ENCODE measurements at regions not wholly inside any gene's neighbourhood (a gene's known extent, or its start where the extent isn't known, plus 50 kb on each side); places are given as distances from the start of the nearest gene placed in this dataset.

- TF ChIP-seq ZNF462 (CRISPR knock-in tag; IDR thresholded peaks at IDR 0.05), result no peak
Measured at GRCh38 chr12:73072214-73072613, 800.0 kb downstream of the TRHDE start (continued).

- Mint-ChIP-seq H3K4me1 (no peaks in the 10 kb centered on the region; the same call in 2 of the 3 replicates), H3K9me3 (peaks cover 10% of the 10 kb centered on the region), H3K27me3 (ENCODE audit: insufficient read depth, low read depth, poor library complexity) (peaks cover 4% of the 10 kb centered on the region), H3K36me3 (ENCODE audit: low read depth) (peaks cover 17% of the 10 kb centered on the region; the same call in 2 of the 3 replicates), H3K4me3 (no peak overlapping the region), H3K27ac (no peak overlapping the region)
- H2AFZ ChIP-seq, result no peak overlapping the region
- no peaks in the 10 kb centered on the region for H3K36me3 ChIP-seq (ENCODE audit: insufficient read depth)
- no peaks in the 10 kb centered on the region for H3K4me1 ChIP-seq (ENCODE audit: insufficient read depth)
- H4K20me1 ChIP-seq (replicated peaks; ENCODE audit: insufficient read depth), result no peaks in the 10 kb centered on the region
- no peak for DNase-seq (ENCODE audit: low spot score)
- H3K27me3 ChIP-seq (ENCODE audit: insufficient read depth), result no peaks in the 10 kb centered on the region
- H3K4me3 ChIP-seq, result no peak overlapping the region
- H3K27ac ChIP-seq (ENCODE audit: low read depth), result no peak overlapping the region
- no peaks in the 10 kb centered on the region for H3F3A ChIP-seq (replicated peaks; ENCODE audit: low read depth)
- ATAC-seq, result no peak
- no peaks in the 10 kb centered on the region for H3K79me2 ChIP-seq (replicated peaks; ENCODE audit: insufficient read depth)
- H3K4me2 ChIP-seq, result no peak overlapping the region
- peaks cover 24% of the 10 kb centered on the region for H3K9me2 ChIP-seq (ENCODE audit: insufficient read depth)
- TF ChIP-seq EZH2phosphoT487 (IDR thresholded peaks at IDR 0.05; ENCODE audit: unreplicated experiment) (no peak), ZNF114 (CRISPR knock-in tag; IDR thresholded peaks at IDR 0.05) (no peak), ETS1 (IDR thresholded peaks at IDR 0.05) (no peak), CTCF (conservative IDR thresholded peaks at IDR 0.05; ENCODE audit: low read depth in 2 of 2) (no peak), ZNF331 (CRISPR knock-in tag; IDR thresholded peaks at IDR 0.05; ENCODE audit: low read depth) (no peak), NANOG (IDR thresholded peaks at IDR 0.05; ENCODE audit: borderline replicate concordance) (no peak), CREB1 (CRISPR knock-in tag; IDR thresholded peaks at IDR 0.05; ENCODE audit: low read depth) (no peak), EZH2 (IDR thresholded peaks at IDR 0.05; ENCODE audit: low read depth, unreplicated experiment) (no peak), STAT1 (IDR thresholded peaks at IDR 0.05; ENCODE audit: unreplicated experiment) (no peak)
Measured at GRCh38 chr12:73076760-73077159, 804.6 kb downstream of the TRHDE start.

Data from GM23338 (cell line).